ENCODE measurements at regions not wholly inside any gene's neighbourhood (a gene's known extent, or its start where the extent isn't known, plus 50 kb on each side); places are given as distances from the start of the nearest gene placed in this dataset.

DNA sequence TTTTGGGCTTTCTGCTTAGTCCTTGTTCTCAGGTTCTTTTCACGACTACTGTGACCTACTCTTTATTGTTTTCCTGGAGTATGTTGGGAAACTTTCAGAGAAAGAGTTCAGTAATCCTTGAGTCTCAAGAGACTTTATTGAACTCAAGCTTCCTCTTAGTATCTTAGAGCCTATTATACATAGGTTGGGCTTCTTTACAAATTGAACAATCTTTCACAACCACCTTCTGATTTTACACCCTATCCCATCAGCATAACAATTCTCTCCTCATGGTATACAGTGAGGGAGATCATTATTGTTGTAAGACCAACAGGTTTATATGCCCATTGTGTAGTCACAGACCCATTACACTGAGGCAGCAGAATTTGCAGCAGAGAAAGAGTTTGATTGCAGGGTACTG is 193.2 kb upstream of the IGF1 start:
- TF ChIP-seq, protein P1, sequence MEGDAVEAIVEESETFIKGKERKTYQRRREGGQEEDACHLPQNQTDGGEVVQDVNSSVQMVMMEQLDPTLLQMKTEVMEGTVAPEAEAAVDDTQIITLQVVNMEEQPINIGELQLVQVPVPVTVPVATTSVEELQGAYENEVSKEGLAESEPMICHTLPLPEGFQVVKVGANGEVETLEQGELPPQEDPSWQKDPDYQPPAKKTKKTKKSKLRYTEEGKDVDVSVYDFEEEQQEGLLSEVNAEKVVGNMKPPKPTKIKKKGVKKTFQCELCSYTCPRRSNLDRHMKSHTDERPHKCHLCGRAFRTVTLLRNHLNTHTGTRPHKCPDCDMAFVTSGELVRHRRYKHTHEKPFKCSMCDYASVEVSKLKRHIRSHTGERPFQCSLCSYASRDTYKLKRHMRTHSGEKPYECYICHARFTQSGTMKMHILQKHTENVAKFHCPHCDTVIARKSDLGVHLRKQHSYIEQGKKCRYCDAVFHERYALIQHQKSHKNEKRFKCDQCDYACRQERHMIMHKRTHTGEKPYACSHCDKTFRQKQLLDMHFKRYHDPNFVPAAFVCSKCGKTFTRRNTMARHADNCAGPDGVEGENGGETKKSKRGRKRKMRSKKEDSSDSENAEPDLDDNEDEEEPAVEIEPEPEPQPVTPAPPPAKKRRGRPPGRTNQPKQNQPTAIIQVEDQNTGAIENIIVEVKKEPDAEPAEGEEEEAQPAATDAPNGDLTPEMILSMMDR (IDR thresholded peaks at IDR 0.05; ENCODE audit: low read length) = no peak
- TF ChIP-seq EZH2 (IDR thresholded peaks at IDR 0.05; ENCODE audit: borderline replicate concordance, low read length) = no peak
